HG03354 (cell line): ENCODE measurements at regions not wholly inside any gene's neighbourhood (a gene's known extent, or its start where the extent isn't known, plus 50 kb on each side); places are given as distances from the start of the nearest gene placed in this dataset.

ENCODE experiments used
- ATAC-seq: cut with Tn5 transposase; IDR thresholded peaks from one replicate; pipeline ENCODE4 v1.9.1; 2021; ENCODE audit warnings: mild to moderate bottlenecking; ENCODE audit not compliant: unreplicated experiment, poor library complexity, severe bottlenecking

GRCh38 chr14:97354119-97354722 is 557.0 kb downstream of the VRK1 start:
- no peak for ATAC-seq

GRCh38 chr14:97359341-97359740 is 562.2 kb downstream of the VRK1 start:
- ATAC-seq: no peak

- no peak for ATAC-seq
Measured at GRCh38 chr14:97361181-97361580, 564.0 kb downstream of the VRK1 start.

GRCh38 chr14:97361958-97362357 is 564.8 kb downstream of the VRK1 start:
- no peak for ATAC-seq

- no peak for ATAC-seq
Measured at GRCh38 chr14:97366400-97366799, 569.2 kb downstream of the VRK1 start.

GRCh38 chr14:97367278-97367677 is 570.1 kb downstream of the VRK1 start:
- ATAC-seq: no peak

- no peak for ATAC-seq
Measured at GRCh38 chr14:97368049-97368448, 570.9 kb downstream of the VRK1 start.

GRCh38 chr14:97368900-97369564 is 571.9 kb downstream of the VRK1 start:
- no peak for ATAC-seq

GRCh38 chr14:97369901-97370300 is 572.7 kb downstream of the VRK1 start:
- ATAC-seq: no peak

GRCh38 chr14:97376310-97376709 is 579.1 kb downstream of the VRK1 start:
- no peak for ATAC-seq

GRCh38 chr14:97377550-97377949 is 580.4 kb downstream of the VRK1 start:
- ATAC-seq: no peak

- ATAC-seq: no peak
Measured at GRCh38 chr14:97379091-97379531, 581.9 kb downstream of the VRK1 start.

GRCh38 chr14:97380539-97380941 is 583.4 kb downstream of the VRK1 start:
- ATAC-seq: no peak

- ATAC-seq: no peak
Measured at GRCh38 chr14:97381309-97381708, 584.1 kb downstream of the VRK1 start.

GRCh38 chr14:97382616-97383226 is 585.5 kb downstream of the VRK1 start:
- ATAC-seq: no peak

- ATAC-seq: no peak
Measured at GRCh38 chr14:97385727-97386126, 588.5 kb downstream of the VRK1 start.

- no peak for ATAC-seq
Measured at GRCh38 chr14:97387252-97387874, 590.2 kb downstream of the VRK1 start.

GRCh38 chr14:97388408-97388807 is 591.2 kb downstream of the VRK1 start:
- ATAC-seq: no peak

GRCh38 chr14:97390096-97390724 is 593.0 kb downstream of the VRK1 start:
- no peak for ATAC-seq

GRCh38 chr14:97393244-97393643 is 596.1 kb downstream of the VRK1 start:
- ATAC-seq: no peak
